GM10248 (cell line): ENCODE measurements at regions not wholly inside any gene's neighbourhood (a gene's known extent, or its start where the extent isn't known, plus 50 kb on each side); places are given as distances from the start of the nearest gene placed in this dataset.
"Not testable (repeated sequence)": the region's sequence is repeated elsewhere in the genome, so short reads cannot be mapped to it uniquely, and the experiment has no call there.

Experiments used
- CTCF ChIA-PET: fragments of 300-600 bp; sonication (Branson Sonifier 250); formaldehyde crosslinking; extraction: SDS; loops from one replicate; lab custom pipeline; 2021; ENCODE audit warnings: antibody characterized with exemption; lab: Yijun Ruan, JAX
- POLR2A ChIA-PET: fragments of 350-650 bp; sonication (Branson Sonifier 250); formaldehyde crosslinking; extraction: SDS; loops from one replicate; lab custom pipeline; 2020; ENCODE audit warnings: antibody characterized with exemption; lab: Yijun Ruan, JAX
- DNase-seq: peaks from one replicate; pipeline ENCODE4 v3.0.0; 2012; ENCODE audit errors: extremely low spot score
- CTCF ChIP-seq: IDR thresholded peaks from 2 replicates; pipeline ENCODE4 v1.5.1; 2012; ENCODE audit warnings: mild to moderate bottlenecking, low read depth; ENCODE audit errors: extremely low read depth, missing control alignments, control extremely low read depth

DNA sequence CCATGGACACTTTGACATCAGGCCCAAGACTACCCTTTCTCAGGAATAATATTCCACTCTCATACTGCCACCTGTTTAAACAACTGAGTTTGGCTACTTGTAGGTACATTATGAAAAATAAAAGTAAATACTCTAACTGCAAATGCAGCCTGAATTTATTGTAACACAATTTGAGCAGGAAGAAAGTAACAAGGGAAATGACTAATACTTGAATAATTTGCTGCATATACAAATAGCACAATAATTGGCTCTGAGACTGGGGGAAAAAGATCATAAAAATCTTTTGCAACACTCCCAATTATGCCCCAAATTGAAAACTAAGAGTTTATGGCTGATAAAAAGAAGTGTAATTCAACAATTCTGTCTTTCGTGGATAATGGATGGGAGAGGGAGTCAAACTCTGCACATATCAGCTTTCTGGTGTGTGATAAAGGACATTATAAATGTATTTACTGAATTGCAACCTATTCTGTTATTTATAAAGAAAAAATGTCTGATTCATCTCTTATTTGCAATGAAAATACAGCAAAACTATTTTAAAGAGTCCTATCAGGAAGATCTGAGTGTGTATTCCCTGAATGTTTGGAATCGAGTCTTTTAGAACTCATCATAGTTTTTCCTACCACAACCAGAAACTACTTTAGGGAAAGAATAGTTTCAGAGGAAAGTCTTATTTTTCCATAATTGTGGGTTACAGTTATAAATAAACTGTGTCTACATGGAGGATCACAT is 359.0 kb downstream of the JRKL start:
- POLR2A ChIA-PET = no interaction called here
- CTCF ChIA-PET = no interaction called here
- DNase-seq = no peak
- no peak for TF ChIP-seq CTCF

DNA sequence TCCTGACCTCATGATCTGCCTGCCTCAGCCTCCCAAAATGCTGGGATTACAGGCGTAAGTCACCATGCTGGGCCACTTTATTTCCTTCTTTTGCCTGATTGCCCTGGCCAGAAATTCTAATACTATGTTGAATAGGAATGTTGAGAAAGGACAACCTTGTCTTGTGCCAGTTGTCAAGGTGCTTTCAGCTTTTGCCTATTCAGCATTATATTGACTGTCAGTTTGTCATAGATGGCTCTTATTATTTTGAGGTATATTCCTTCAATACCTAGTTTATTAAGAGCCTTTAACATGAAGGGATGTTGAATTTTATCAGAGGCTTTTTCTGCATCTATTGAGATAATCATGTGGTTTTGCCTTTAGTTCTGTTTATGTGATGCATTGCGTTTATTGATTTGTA is 362.0 kb downstream of the JRKL start:
- DNase-seq, POLR2A ChIA-PET, CTCF ChIA-PET: not testable (repeated sequence)

GRCh38 chr11:96752221-96752620 is 362.4 kb downstream of the JRKL start:
- ChIA-PET CTCF (no interaction called here), POLR2A (no interaction called here)
- TF ChIP-seq CTCF = no peak
- DNase-seq = no peak

DNA sequence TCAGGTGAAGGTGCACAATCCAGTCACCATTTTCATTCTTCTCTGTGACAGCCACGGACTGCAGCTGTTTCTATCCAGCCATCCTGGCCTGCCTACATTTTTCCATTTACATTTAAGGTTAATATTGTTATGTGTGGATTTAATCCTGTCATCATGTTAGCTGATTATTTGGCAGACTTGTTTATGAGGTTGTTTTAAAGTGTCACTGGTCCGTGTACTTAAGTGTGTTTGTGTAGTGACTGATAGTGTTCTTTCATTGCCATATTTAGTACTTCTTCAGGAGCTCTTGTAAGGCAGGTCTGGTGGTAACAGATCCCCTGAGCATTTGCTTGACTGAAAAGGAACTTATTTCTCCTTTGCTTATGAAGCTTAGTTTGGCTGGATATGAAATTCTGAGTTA is 364.2 kb downstream of the JRKL start:
- no peak for TF ChIP-seq CTCF
- ChIA-PET POLR2A (no interaction called here), CTCF (interaction anchor here (0.7 kb wide), 1 partner anchor 9 kb away, joined by 3 read pairs; no protein-coding TSS in a partner anchor)
- no peak for DNase-seq

GRCh38 chr11:96755209-96755608 is 365.4 kb downstream of the JRKL start:
- DNase-seq = no peak
- ChIA-PET CTCF (no interaction called here), POLR2A (no interaction called here)
- TF ChIP-seq CTCF = no peak

GRCh38 chr11:96755752-96756151 is 365.9 kb downstream of the JRKL start:
- ChIA-PET CTCF (no interaction called here), POLR2A (no interaction called here)
- TF ChIP-seq CTCF = no peak
- DNase-seq = no peak

DNA sequence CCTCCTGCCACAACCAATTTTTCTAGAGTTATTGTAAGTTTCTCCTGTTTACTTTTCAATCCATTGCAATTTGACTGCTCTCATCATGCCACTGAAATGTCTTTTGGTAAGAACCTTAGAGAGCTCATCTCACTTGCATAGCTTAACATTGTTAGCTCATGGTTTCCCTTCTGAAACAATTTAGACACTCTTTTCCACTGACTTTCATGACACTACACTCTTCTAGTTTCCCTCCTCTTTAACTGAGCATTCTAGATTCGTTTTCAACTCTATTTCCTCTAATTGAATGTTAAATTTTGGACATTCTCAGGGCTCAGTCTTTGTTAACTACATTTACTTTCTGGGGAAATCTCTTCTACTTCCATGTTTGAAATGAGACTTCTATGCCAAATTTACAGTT is 369.1 kb downstream of the JRKL start:
- ChIA-PET CTCF (no interaction called here), POLR2A (no interaction called here)
- no peak for TF ChIP-seq CTCF
- no peak for DNase-seq
